OCI-LY3 (cell line): ENCODE measurements at regions not wholly inside any gene's neighbourhood (a gene's known extent, or its start where the extent isn't known, plus 50 kb on each side); places are given as distances from the start of the nearest gene placed in this dataset.

Experiments
- H2AFZ ChIP-seq: fragments of 200-600, 300-600 bp; shearing (Covaris generic); 2 replicates; pipeline ENCODE4 v1.6.0; 2014; ENCODE audit warnings: antibody characterized with exemption, low read depth, low read length
- H3K27ac ChIP-seq: fragments of 200-600, 300-600 bp; sonication (generic); 2 replicates; pipeline ENCODE4 v1.5.1; 2014; ENCODE audit warnings: mild to moderate bottlenecking, low read length, moderate library complexity, mixed read lengths
- H3K27me3 ChIP-seq: fragments of 200-600, 300-600 bp; sonication (generic); 2 replicates; pipeline ENCODE4 v1.6.1; 2014; ENCODE audit warnings: low read depth, low read length, mixed read lengths
- H3K36me3 ChIP-seq: fragments of 200-600, 300-600 bp; sonication (generic); replicated peaks from 2 replicates; pipeline ENCODE3; 2014; ENCODE audit warnings: low read depth, low read length, mixed read lengths
- H3K4me1 ChIP-seq: fragments of 300-600, 200-600 bp; sonication (generic); 2 replicates; pipeline ENCODE4 v1.6.1; 2014; ENCODE audit warnings: low read length, mixed read lengths
- H3K4me2 ChIP-seq: fragments of 200-600, 300-600 bp; sonication (generic); 2 replicates; pipeline ENCODE4 v1.6.1; 2014; ENCODE audit warnings: low read length, mixed read lengths
- H3K4me3 ChIP-seq: fragments of 300-600, 200-600 bp; sonication (generic); 2 replicates; pipeline ENCODE4 v1.5.1; 2014; ENCODE audit warnings: antibody characterized with exemption, mild to moderate bottlenecking, low read length, moderate library complexity
- H3K79me2 ChIP-seq: fragments of 300-600, 200-600 bp; shearing (Covaris generic); 2 replicates; pipeline ENCODE4 v1.6.1; 2014; ENCODE audit warnings: mild to moderate bottlenecking, low read length, mixed read lengths
- H3K9ac ChIP-seq: fragments of 300-600, 200-600 bp; shearing (Covaris generic); 2 replicates; pipeline ENCODE4 v1.6.0; 2014; ENCODE audit warnings: mild to moderate bottlenecking, low read length, moderate library complexity
- H3K9me3 ChIP-seq: fragments of 200-600, 300-600 bp; shearing (Covaris generic); 2 replicates; pipeline ENCODE4 v1.6.1; 2014; ENCODE audit warnings: low read length, mixed read lengths; ENCODE audit not compliant: insufficient read depth
- H4K20me1 ChIP-seq: fragments of 200-600, 300-600 bp; sonication (generic); 2 replicates; pipeline ENCODE4 v1.6.1; 2016; ENCODE audit warnings: low read length, mixed read lengths; ENCODE audit not compliant: insufficient read depth
- EZH2phosphoT487 ChIP-seq: fragments of 200-600 bp; shearing (Covaris generic); IDR thresholded peaks from 2 replicates; pipeline ENCODE4 v1.6.1; 2018; ENCODE audit warnings: antibody characterized with exemption, mixed run types, low read depth
- TF ChIP-seq, protein P1 (sequence below): fragments of 200-600, 300-600 bp; sonication (generic); IDR thresholded peaks from 2 replicates; pipeline ENCODE4 v1.5.1; 2014; ENCODE audit warnings: antibody characterized with exemption, low read length, low read depth

DNA sequence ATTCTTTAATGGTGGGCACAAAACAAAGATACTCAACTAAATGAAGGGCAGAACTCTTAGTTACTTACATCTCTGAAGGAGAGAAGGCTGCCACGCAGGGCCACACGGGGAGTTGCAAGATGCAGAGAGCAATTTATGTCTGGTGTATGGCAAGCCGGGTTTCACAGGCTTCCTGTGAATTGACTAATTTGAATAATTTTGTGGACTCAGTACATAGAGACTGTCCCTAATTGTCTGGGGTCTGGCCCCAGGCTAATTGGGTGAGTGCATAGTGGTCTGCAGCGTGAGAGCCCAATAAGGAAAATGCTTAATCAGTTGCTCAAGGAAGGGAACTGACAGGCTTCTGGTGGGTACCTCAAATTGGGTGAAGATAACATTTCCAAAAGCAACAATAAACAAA lies 205.7 kb downstream of the OTOR start:
- Histone ChIP-seq H3K4me1 (no peaks in the 10 kb centered on the region), H3K9me3 (no peaks in the 10 kb centered on the region; the same call in 1 of the 2 replicates), H3K4me2 (no peak overlapping the region), H3K27ac (no peak overlapping the region), H3K4me3 (no peak overlapping the region), H3K9ac (no peak overlapping the region), H4K20me1 (no peaks in the 10 kb centered on the region), H3K79me2 (no peaks in the 10 kb centered on the region), H2AFZ (no peak overlapping the region), H3K27me3 (peaks cover 29% of the 10 kb centered on the region), H3K36me3 (no peaks in the 10 kb centered on the region)
- TF ChIP-seq, protein P1, sequence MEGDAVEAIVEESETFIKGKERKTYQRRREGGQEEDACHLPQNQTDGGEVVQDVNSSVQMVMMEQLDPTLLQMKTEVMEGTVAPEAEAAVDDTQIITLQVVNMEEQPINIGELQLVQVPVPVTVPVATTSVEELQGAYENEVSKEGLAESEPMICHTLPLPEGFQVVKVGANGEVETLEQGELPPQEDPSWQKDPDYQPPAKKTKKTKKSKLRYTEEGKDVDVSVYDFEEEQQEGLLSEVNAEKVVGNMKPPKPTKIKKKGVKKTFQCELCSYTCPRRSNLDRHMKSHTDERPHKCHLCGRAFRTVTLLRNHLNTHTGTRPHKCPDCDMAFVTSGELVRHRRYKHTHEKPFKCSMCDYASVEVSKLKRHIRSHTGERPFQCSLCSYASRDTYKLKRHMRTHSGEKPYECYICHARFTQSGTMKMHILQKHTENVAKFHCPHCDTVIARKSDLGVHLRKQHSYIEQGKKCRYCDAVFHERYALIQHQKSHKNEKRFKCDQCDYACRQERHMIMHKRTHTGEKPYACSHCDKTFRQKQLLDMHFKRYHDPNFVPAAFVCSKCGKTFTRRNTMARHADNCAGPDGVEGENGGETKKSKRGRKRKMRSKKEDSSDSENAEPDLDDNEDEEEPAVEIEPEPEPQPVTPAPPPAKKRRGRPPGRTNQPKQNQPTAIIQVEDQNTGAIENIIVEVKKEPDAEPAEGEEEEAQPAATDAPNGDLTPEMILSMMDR = no peak
- no peak for TF ChIP-seq EZH2phosphoT487

GRCh38 chr20:16955462-16955861 lies 207.3 kb downstream of the OTOR start:
- Histone ChIP-seq H3K27me3 (peaks cover 28% of the 10 kb centered on the region), H3K36me3 (no peaks in the 10 kb centered on the region), H3K27ac (no peak overlapping the region), H3K4me3 (no peak overlapping the region), H3K9ac (no peak overlapping the region), H3K4me2 (no peak overlapping the region), H2AFZ (no peak overlapping the region), H4K20me1 (no peaks in the 10 kb centered on the region), H3K4me1 (no peaks in the 10 kb centered on the region), H3K9me3 (no peaks in the 10 kb centered on the region), H3K79me2 (no peaks in the 10 kb centered on the region)
- TF ChIP-seq EZH2phosphoT487 = no peak
- TF ChIP-seq, protein P1 = no peak

- no peaks in the 10 kb centered on the region for H3K4me1 ChIP-seq
- H3K36me3 ChIP-seq = no peaks in the 10 kb centered on the region
- no peak overlapping the region for H3K27ac ChIP-seq
- H3K27me3 ChIP-seq = peaks cover 28% of the 10 kb centered on the region
- no peak overlapping the region for H3K9ac ChIP-seq
- H2AFZ ChIP-seq = no peak overlapping the region
- TF ChIP-seq, protein P1 = no peak
- TF ChIP-seq EZH2phosphoT487 = no peak
- no peak overlapping the region for H3K4me2 ChIP-seq
- no peaks in the 10 kb centered on the region for H4K20me1 ChIP-seq
- no peak overlapping the region for H3K4me3 ChIP-seq
- H3K79me2 ChIP-seq = no peaks in the 10 kb centered on the region
- no peaks in the 10 kb centered on the region for H3K9me3 ChIP-seq
These were observed 207.8 kb downstream of the OTOR start for GRCh38 chr20:16955971-16956370.

GRCh38 chr20:16965401-16965800 lies 217.2 kb downstream of the OTOR start:
- no peaks in the 10 kb centered on the region for H3K4me1 ChIP-seq
- TF ChIP-seq, protein P1 = no peak
- no peak for TF ChIP-seq EZH2phosphoT487
- H2AFZ ChIP-seq = no peak overlapping the region
- no peaks in the 10 kb centered on the region for H3K79me2 ChIP-seq
- H3K4me3 ChIP-seq = no peak overlapping the region
- H3K27me3 ChIP-seq = peaks cover 19% of the 10 kb centered on the region
- H3K27ac ChIP-seq = no peak overlapping the region
- H3K4me2 ChIP-seq = no peak overlapping the region
- H3K36me3 ChIP-seq = no peaks in the 10 kb centered on the region
- no peaks in the 10 kb centered on the region for H3K9me3 ChIP-seq
- no peak overlapping the region for H3K9ac ChIP-seq
- no peaks in the 10 kb centered on the region for H4K20me1 ChIP-seq
